ENCODE measurements at regions not wholly inside any gene's neighbourhood (a gene's known extent, or its start where the extent isn't known, plus 50 kb on each side); places are given as distances from the start of the nearest gene placed in this dataset.

DNA sequence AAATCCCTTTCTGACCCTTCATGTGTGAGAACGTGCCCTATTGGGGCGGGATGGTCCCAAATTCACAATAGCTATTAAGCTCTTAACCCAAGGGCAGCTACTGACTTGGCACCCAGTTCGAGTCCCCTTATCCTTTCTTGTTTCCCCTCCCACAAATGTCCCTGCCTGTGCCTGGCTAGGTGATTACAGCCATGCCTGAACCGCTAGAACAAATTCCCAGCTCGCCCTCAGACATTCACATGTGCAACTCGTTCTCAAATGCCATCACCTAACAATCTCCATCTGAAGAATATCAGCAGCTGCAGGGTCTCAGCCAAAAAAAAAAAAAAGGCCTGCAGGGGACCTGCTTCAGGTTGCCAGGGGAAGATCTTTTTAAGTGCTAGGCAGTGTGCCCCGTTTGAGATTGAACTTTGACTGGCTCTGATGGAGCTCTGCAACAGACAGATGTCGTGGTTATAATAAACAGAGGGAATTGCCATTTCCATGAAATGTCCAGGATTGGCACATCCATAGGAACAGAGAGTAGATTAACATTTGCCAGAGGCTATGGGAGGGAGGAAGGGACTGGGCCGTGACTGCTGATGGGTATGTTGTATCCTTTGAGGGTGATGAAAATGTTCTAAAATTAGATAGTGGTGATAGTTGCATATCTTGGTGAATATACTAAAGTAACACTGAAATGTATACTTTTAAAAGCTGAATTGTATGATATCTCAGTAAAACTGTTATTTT is 347.2 kb upstream of the WWC1 start:
- Histone ChIP-seq H3K9me3 (no peaks in the 10 kb centered on the region), H3K4me1 (no peaks in the 10 kb centered on the region), H3K36me3 (no peaks in the 10 kb centered on the region), H3K27me3 (no peaks in the 10 kb centered on the region), H3K4me3 (no peak overlapping the region), H3K27ac (peak overlapping the region in 3 of 4 donors; percentile 14 to 70 (median 48))
- intact Hi-C loops (cut with DNase I; ENCODE audit: low total_unique reads) (no loop called here), in situ Hi-C loops (cut with MboI; ENCODE audit: low pct_ligation_motif_present in 1 of 4, low pct_unique_long_range_greater_than_20kb in 1 of 4, low sequenced_read_pairs in 3 of 4) (no loop called here)
- TF ChIP-seq POLR2AphosphoS5 (IDR thresholded peaks at IDR 0.05), result no peak
- TF ChIP-seq CTCF (IDR thresholded peaks at IDR 0.05), result no peak
- no peak for TF ChIP-seq EP300 (IDR thresholded peaks at IDR 0.05; ENCODE audit: low read depth)
- TF ChIP-seq POLR2A (IDR thresholded peaks at IDR 0.05), result no peak
- WGBS, 2 donors (ENCODE audit: low coverage in 1 of 2), result 44 to 54% methylated on average over 6 to 9 of the region's 9 CpGs
- DNase-seq, result no peak

DNA sequence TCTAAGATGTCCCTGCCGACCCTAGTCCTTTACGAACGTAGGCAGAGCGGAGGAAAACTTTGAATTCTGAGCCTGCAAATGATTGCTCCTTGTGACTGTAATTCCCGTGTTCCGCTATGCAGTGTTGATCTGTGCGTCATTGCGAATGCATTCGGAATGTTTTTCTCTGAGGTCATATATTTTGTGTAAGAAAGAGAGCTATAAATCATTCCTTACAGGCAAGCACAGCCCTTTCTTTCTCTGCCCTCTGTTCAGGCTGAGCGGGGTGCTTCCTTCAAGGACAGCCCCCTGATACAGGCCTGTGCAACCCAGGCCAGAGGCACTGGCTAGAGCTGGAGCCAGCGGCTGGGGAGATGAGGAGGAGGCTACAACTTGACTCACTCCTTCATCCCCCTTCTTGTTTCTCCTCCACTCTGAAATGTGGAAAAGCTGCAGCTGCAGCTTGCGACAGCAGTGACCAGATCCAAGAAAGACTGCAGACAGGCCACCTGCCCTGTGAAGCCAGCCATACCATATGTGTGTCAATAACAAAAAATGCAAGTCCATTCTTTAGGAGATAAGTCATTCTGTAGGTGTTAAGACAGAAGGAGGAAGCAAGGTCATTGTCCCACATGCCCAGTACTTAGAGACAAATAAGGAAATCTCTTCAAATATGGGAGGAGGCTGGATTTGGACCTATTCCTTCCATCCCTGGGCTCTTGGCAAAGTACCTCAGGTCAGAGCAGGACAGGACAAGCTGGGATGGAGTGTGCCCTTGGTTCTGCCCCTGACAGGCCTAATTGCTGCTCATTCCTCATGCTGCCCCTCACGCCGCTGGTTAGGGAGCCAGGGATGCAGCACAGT is 345.7 kb upstream of the WWC1 start:
- Histone ChIP-seq H3K36me3 (no peaks in the 10 kb centered on the region), H3K27me3 (no peaks in the 10 kb centered on the region), H3K4me1 (no peaks in the 10 kb centered on the region), H3K4me3 (no peak overlapping the region), H3K9me3 (no peaks in the 10 kb centered on the region), H3K27ac (peak overlapping the region in 3 of 4 donors; percentile 14 to 79 (median 57))
- TF ChIP-seq POLR2A (IDR thresholded peaks at IDR 0.05) (no peak), CTCF (IDR thresholded peaks at IDR 0.05) (no peak), EP300 (IDR thresholded peaks at IDR 0.05; ENCODE audit: low read depth) (peak; percentile 91), POLR2AphosphoS5 (IDR thresholded peaks at IDR 0.05) (peak in 1 of 3 donors; percentile 32)
- no peak for DNase-seq
- WGBS, 2 donors (ENCODE audit: low coverage in 1 of 2), result 70% methylated on average over 14 of the region's 14 CpGs; no CpG with 5 or more reads in 1 of the 2 donors
- in situ Hi-C loops (cut with MboI; ENCODE audit: low pct_ligation_motif_present in 1 of 4, low pct_unique_long_range_greater_than_20kb in 1 of 4, low sequenced_read_pairs in 3 of 4) (no loop called here), intact Hi-C loops (cut with DNase I; ENCODE audit: low total_unique reads) (no loop called here)

DNA sequence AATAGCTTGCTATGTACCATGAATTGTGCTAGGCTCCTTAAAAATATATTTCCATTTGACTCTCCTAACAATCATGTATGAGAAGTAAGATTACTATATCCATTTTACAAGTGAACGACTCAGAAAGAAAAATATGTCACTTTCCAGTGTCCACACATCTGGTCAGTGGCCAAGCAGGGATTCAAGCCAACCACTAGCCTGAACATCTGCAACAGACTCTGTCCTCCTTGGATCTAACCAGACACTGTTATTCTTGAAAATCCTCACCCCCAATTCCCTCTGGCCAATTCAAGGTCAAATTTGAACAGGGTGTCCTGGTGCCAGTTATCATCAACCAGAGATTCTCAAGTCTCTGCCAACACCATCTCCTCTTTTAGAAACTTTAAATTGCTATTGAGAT is 344.1 kb upstream of the WWC1 start:
- H3K9me3 ChIP-seq, result no peaks in the 10 kb centered on the region
- TF ChIP-seq POLR2A (IDR thresholded peaks at IDR 0.05) (no peak), POLR2AphosphoS5 (IDR thresholded peaks at IDR 0.05) (no peak), EP300 (IDR thresholded peaks at IDR 0.05; ENCODE audit: low read depth) (no peak), CTCF (IDR thresholded peaks at IDR 0.05) (no peak)
- no peaks in the 10 kb centered on the region for H3K27me3 ChIP-seq
- peak overlapping the region in 1 of 4 donors; percentile 57 for H3K27ac ChIP-seq
- intact Hi-C loops (cut with DNase I; ENCODE audit: low total_unique reads), result no loop called here
- H3K4me3 ChIP-seq, result no peak overlapping the region
- H3K4me1 ChIP-seq, result no peaks in the 10 kb centered on the region
- 48 to 57% methylated on average over 1 of the region's 1 CpG for WGBS, 2 donors (ENCODE audit: low coverage in 1 of 2)
- H3K36me3 ChIP-seq, result no peaks in the 10 kb centered on the region
- DNase-seq, result no peak
- in situ Hi-C loops (cut with MboI; ENCODE audit: low pct_ligation_motif_present in 1 of 4, low pct_unique_long_range_greater_than_20kb in 1 of 4, low sequenced_read_pairs in 3 of 4), result no loop called here

- Histone ChIP-seq H3K27me3 (no peaks in the 10 kb centered on the region), H3K9me3 (no peaks in the 10 kb centered on the region), H3K4me1 (no peaks in the 10 kb centered on the region), H3K4me3 (no peak overlapping the region), H3K36me3 (no peaks in the 10 kb centered on the region), H3K27ac (no peak overlapping the region)
- DNase-seq, result no peak
- in situ Hi-C loops (cut with MboI; ENCODE audit: low pct_ligation_motif_present in 1 of 4, low pct_unique_long_range_greater_than_20kb in 1 of 4, low sequenced_read_pairs in 3 of 4), result no loop called here
- intact Hi-C loops (cut with DNase I; ENCODE audit: low total_unique reads), result no loop called here
- WGBS, 2 donors (ENCODE audit: low coverage in 1 of 2), result 73 to 81% methylated on average over 3 of the region's 3 CpGs
- TF ChIP-seq POLR2A (IDR thresholded peaks at IDR 0.05) (no peak), CTCF (IDR thresholded peaks at IDR 0.05) (no peak), POLR2AphosphoS5 (IDR thresholded peaks at IDR 0.05) (no peak), EP300 (IDR thresholded peaks at IDR 0.05; ENCODE audit: low read depth) (no peak)
Measured at GRCh38 chr5:167948251-167948650, 343.2 kb upstream of the WWC1 start.

All from transverse colon (tissue), 4 donors.